HCT116 (cell line): ENCODE measurements at regions not wholly inside any gene's neighbourhood (a gene's known extent, or its start where the extent isn't known, plus 50 kb on each side); places are given as distances from the start of the nearest gene placed in this dataset.

Source experiments
- ATAC-seq: fragments of 200-7000 bp; cut with Tn5 transposase; 2 replicates; pipeline ENCODE4 v1.9.1; 2020; ENCODE audit warnings: mild to moderate bottlenecking, moderate library complexity
- BruUV-seq: library from RNA; stranded (reverse); fragments of 400-500 nt; replicated peaks from 2 replicates; lab custom pipeline; 2021; lab: Mats Ljungman, UMichigan
- CTCF ChIA-PET: fragments of 300-600 bp; sonication (Branson Sonifier 250); formaldehyde crosslinking; loops from one replicate; lab custom pipeline; 2021; ENCODE audit warnings: antibody characterized with exemption; lab: Charles Lee
- POLR2A ChIA-PET: fragments of 300-600, 350-600 bp; sonication (Branson Sonifier 250); formaldehyde crosslinking; loops from one replicate; lab custom pipeline; 2021; ENCODE audit warnings: antibody characterized with exemption; lab: Charles Lee
- RAD21 ChIA-PET, 2 experiments: fragments of 300-600 bp; sonication (Branson Sonifier 250); formaldehyde crosslinking; loops; one replicate each; lab custom pipeline; 2023; ENCODE audit warnings: low total read pairs in 2 of 2; ENCODE audit not compliant: uncharacterized antibody in 2 of 2, unreplicated experiment in 2 of 2, low non-redundant PET in 1 of 2; lab: Charles Lee
- DNase-seq: peaks from one replicate; pipeline ENCODE4 v3.0.0-alpha.2; 2010; ENCODE audit warnings: low read depth, low spot score
- H2AFZ ChIP-seq: fragments of 200-600 bp; shearing (Covaris generic), sonication (generic); 2 replicates; pipeline ENCODE4 v1.6.1; 2017; ENCODE audit warnings: low read depth, mixed run types, mixed read lengths, antibody characterized with exemption, low read length; ENCODE audit not compliant: poor library complexity, severe bottlenecking
- H3K27ac ChIP-seq: 2 replicates; pipeline ENCODE4 v1.5.1; 2012; ENCODE audit warnings: low read depth, low read length
- H3K27me3 ChIP-seq: fragments of 200-600 bp; sonication (generic); 2 replicates; pipeline ENCODE4 v1.6.1; 2016; ENCODE audit warnings: mixed run types, low read length, mixed read lengths; ENCODE audit not compliant: insufficient read depth
- H3K36me3 ChIP-seq, 2 experiments: fragments of 200-500 bp in 1 of 2; fragments of 200-600 bp in 1 of 2; sonication (Bioruptor generic) in 1 of 2; sonication (generic) in 1 of 2; 2 replicates each; pipeline versions ENCODE4 v1.5.1 to v1.6.1; 2014 to 2016; ENCODE audit warnings: low read length in 2 of 2, inconsistent platforms in 1 of 2, mixed read lengths in 1 of 2, mixed run types in 1 of 2; ENCODE audit not compliant: insufficient read depth in 2 of 2, control insufficient read depth in 1 of 2
- H3K4me1 ChIP-seq, 2 experiments: fragments of 200-600 bp in 1 of 2; sonication (generic) in 1 of 2; 2 replicates each; pipeline versions ENCODE4 v1.5.1 to v1.6.1; 2012 to 2017; ENCODE audit warnings: low read length in 2 of 2, inconsistent platforms in 1 of 2, mild to moderate bottlenecking in 1 of 2, mixed read lengths in 1 of 2, mixed run types in 1 of 2, moderate library complexity in 1 of 2; ENCODE audit not compliant: insufficient read depth in 2 of 2, control insufficient read depth in 1 of 2
- H3K4me2 ChIP-seq: fragments of 200-600 bp; sonication (generic); 2 replicates; pipeline ENCODE4 v1.6.1; 2017; ENCODE audit warnings: mixed run types, low read length, mixed read lengths
- H3K4me3 ChIP-seq, 2 experiments: fragments of 200-600 bp in 1 of 2; sonication (generic) in 1 of 2; replicated peaks in 1 of 2; 2 replicates each; pipeline ENCODE4 v1.5.1; 2011 to 2016; ENCODE audit warnings: low read length in 2 of 2, control low read depth in 1 of 2, low read depth in 1 of 2, mild to moderate bottlenecking in 1 of 2, mixed read lengths in 1 of 2, mixed run types in 1 of 2
- H3K79me2 ChIP-seq: fragments of 200-600 bp; sonication (generic); 2 replicates; pipeline ENCODE4 v1.6.1; 2017; ENCODE audit warnings: mild to moderate bottlenecking, mixed run types, low read length, moderate library complexity, mixed read lengths; ENCODE audit not compliant: insufficient read depth
- H3K9ac ChIP-seq: fragments of 200-600 bp; sonication (generic); 2 replicates; pipeline ENCODE4 v1.6.1; 2016; ENCODE audit warnings: low read length, mixed read lengths
- H3K9me2 ChIP-seq: fragments of 200-600 bp; sonication (generic), shearing (Covaris generic); 2 replicates; pipeline ENCODE4 v1.6.1; 2017; ENCODE audit warnings: mixed run types, mild to moderate bottlenecking, moderate library complexity; ENCODE audit not compliant: insufficient read depth
- H3K9me3 ChIP-seq, 2 experiments: fragments of 200-500 bp in 1 of 2; fragments of 200-600 bp in 1 of 2; sonication (Bioruptor generic) in 1 of 2; sonication (generic) in 1 of 2; 2 replicates each; pipeline ENCODE4 v1.6.1; 2014 to 2017; ENCODE audit warnings: low read length in 2 of 2, mixed read lengths in 2 of 2, inconsistent platforms in 1 of 2, low read depth in 1 of 2, mild to moderate bottlenecking in 1 of 2, mixed run types in 1 of 2, moderate library complexity in 1 of 2; ENCODE audit not compliant: control insufficient read depth in 1 of 2, insufficient read depth in 1 of 2
- H4K20me1 ChIP-seq: fragments of 200-600 bp; sonication (generic), shearing (Covaris generic); 2 replicates; pipeline ENCODE4 v1.6.1; 2017; ENCODE audit warnings: mixed run types, mild to moderate bottlenecking, moderate library complexity; ENCODE audit not compliant: insufficient read depth
- CBX3 ChIP-seq: IDR thresholded peaks from 2 replicates; pipeline ENCODE4 v1.6.1; 2012; ENCODE audit warnings: low read depth
- CEBPB ChIP-seq: IDR thresholded peaks from 2 replicates; pipeline ENCODE4 v1.6.1; 2012; ENCODE audit warnings: low read depth
- EGR1 ChIP-seq: IDR thresholded peaks from 2 replicates; pipeline ENCODE4 v1.6.1; 2012; ENCODE audit warnings: low read depth
- ELF1 ChIP-seq: IDR thresholded peaks from 2 replicates; pipeline ENCODE4 v1.6.1; 2012; ENCODE audit warnings: low read depth, borderline replicate concordance
- EZH2 ChIP-seq: fragments of 200-600 bp; sonication (generic); IDR thresholded peaks from 2 replicates; pipeline ENCODE4 v1.6.1; 2017; ENCODE audit warnings: antibody characterized with exemption, mixed run types
- FOSL1 ChIP-seq: IDR thresholded peaks from 2 replicates; pipeline ENCODE4 v1.6.1; 2012; ENCODE audit warnings: low read depth
- JUND ChIP-seq: IDR thresholded peaks from 2 replicates; pipeline ENCODE4 v1.6.1; 2012
- POLR2A ChIP-seq: IDR thresholded peaks from 2 replicates; pipeline ENCODE4 v1.7.0; 2011; ENCODE audit warnings: borderline replicate concordance; ENCODE audit not compliant: insufficient read depth, insufficient read length; ENCODE audit errors: extremely low read depth
- SP1 ChIP-seq: IDR thresholded peaks from 2 replicates; pipeline ENCODE4 v1.6.1; 2012; ENCODE audit warnings: low read depth
- SRF ChIP-seq: IDR thresholded peaks from 2 replicates; pipeline ENCODE4 v1.6.1; 2012; ENCODE audit warnings: low read depth
- TCF7L2 ChIP-seq: IDR thresholded peaks from 2 replicates; pipeline ENCODE4 v1.7.0; 2011; ENCODE audit warnings: borderline replicate concordance, inconsistent platforms; ENCODE audit not compliant: insufficient read depth, insufficient read length; ENCODE audit errors: extremely low read depth
- ZFX ChIP-seq: fragments of 450-650 bp; IDR thresholded peaks from 2 replicates; pipeline ENCODE4 v1.6.1; 2017
- ZNF274 ChIP-seq: fragments of 200-500 bp; sonication (Bioruptor generic); IDR thresholded peaks from 2 replicates; pipeline ENCODE4 v1.6.1; 2014; ENCODE audit warnings: mild to moderate bottlenecking, low read depth, low read length, inconsistent platforms
- intact Hi-C: fragments of 100-400 bp; cut with micrococcal nuclease; formaldehyde crosslinking; loops from 2 replicates; pipeline ENCODE4 v1.10.0; 2022

- Histone ChIP-seq H3K4me3 (no peak overlapping the region), H3K36me3 (no peaks in the 10 kb centered on the region), H3K4me1 (no peaks in the 10 kb centered on the region), H3K9me3 (no peaks in the 10 kb centered on the region), H4K20me1 (no peaks in the 10 kb centered on the region), H3K9ac (no peak overlapping the region), H3K4me2 (no peak overlapping the region), H3K27ac (no peak overlapping the region), H3K79me2 (no peaks in the 10 kb centered on the region), H2AFZ (no peak overlapping the region), H3K27me3 (no peaks in the 10 kb centered on the region), H3K9me2 (no peaks in the 10 kb centered on the region)
- no TSS peak for BruUV-seq
- TF ChIP-seq FOSL1: no peak
- TF ChIP-seq POLR2A: no peak
- TF ChIP-seq TCF7L2: no peak
- no peak for TF ChIP-seq CEBPB
- no peak for TF ChIP-seq JUND
- no peak for TF ChIP-seq CBX3
- TF ChIP-seq ZFX: no peak
- no peak for TF ChIP-seq ZNF274
- ChIA-PET RAD21 (no interaction called here), CTCF (no interaction called here), POLR2A (no interaction called here)
- intact Hi-C loops: no loop called here
- ATAC-seq (no peak), DNase-seq (no peak)
Measured at GRCh38 chr4:137762591-137762990, 230.3 kb upstream of the PCDH18 start.

- no peaks in the 10 kb centered on the region for H3K79me2 ChIP-seq
- DNase-seq: peak; percentile 54
- intact Hi-C loops: no loop called here
- H2AFZ ChIP-seq: peak overlapping the region; percentile 75
- H3K9me2 ChIP-seq: no peaks in the 10 kb centered on the region
- peak; percentile 90 for ATAC-seq
- H3K9ac ChIP-seq: no peak overlapping the region
- POLR2A ChIA-PET: no interaction called here
- TF ChIP-seq FOSL1: peak; percentile 50
- no peak for TF ChIP-seq EZH2
- no peak for TF ChIP-seq ZNF274
- TF ChIP-seq EGR1: no peak
- TF ChIP-seq SRF: 0 out of 2 replicates have a peak, but pooled peaks have one; percentile 27
- TF ChIP-seq CEBPB: 0 out of 2 replicates have a peak, but pooled peaks have one; percentile 16
- TF ChIP-seq SP1: peak; percentile 32
- no peak for TF ChIP-seq ELF1
- no peaks in the 10 kb centered on the region for H3K36me3 ChIP-seq
- no peaks in the 10 kb centered on the region for H3K9me3 ChIP-seq
- no TSS peak for BruUV-seq
- H3K4me3 ChIP-seq: no peak overlapping the region
- RAD21 ChIA-PET: no interaction called here
- H3K4me2 ChIP-seq: peak overlapping the region; percentile 60
- no peak overlapping the region for H3K27ac ChIP-seq
- H3K4me1 ChIP-seq: peaks cover 0 to 18% of the 10 kb centered on the region in 2 experiments; a peak in 2 of 4 replicates
- CTCF ChIA-PET: no interaction called here
- H4K20me1 ChIP-seq: no peaks in the 10 kb centered on the region
- no peaks in the 10 kb centered on the region for H3K27me3 ChIP-seq
Measured at GRCh38 chr4:137754652-137755471, 222.6 kb upstream of the PCDH18 start.
